ENCODE measurements at regions not wholly inside any gene's neighbourhood (a gene's known extent, or its start where the extent isn't known, plus 50 kb on each side); places are given as distances from the start of the nearest gene placed in this dataset.

DNA sequence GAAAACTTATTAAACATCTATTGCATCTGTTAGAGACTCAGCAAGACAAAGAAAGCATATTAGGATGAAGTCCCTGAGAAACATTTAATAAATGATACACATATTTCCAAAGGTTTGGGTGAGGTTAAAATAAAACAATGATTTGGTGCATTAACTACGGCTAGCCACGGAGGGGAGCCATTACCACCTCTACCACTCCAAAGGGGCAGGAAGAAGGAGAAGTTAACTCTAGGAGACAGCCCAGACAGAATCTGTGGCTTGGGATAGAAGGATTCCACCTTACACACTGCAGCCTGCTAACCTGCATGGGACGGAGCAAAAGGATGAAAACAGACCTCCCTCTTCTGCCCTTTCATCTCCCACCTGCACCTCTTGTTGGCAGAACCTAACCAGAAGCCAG is 189.1 kb upstream of the C1QTNF7 start:
- H3K27me3 Mint-ChIP-seq (ENCODE audit: unreplicated experiment): no peaks in the 10 kb centered on the region
- H3K36me3 Mint-ChIP-seq (ENCODE audit: unreplicated experiment): no peaks in the 10 kb centered on the region
- TF ChIP-seq CTCF (IDR thresholded peaks at IDR 0.05; ENCODE audit: partially characterized antibody, unreplicated experiment): peak; percentile 26
- no peaks in the 10 kb centered on the region for H3K4me1 Mint-ChIP-seq (ENCODE audit: low read depth, unreplicated experiment)
- H3K9me3 Mint-ChIP-seq (ENCODE audit: unreplicated experiment): no peaks in the 10 kb centered on the region
- peak; percentile 27 for DNase-seq
- H3K4me3 Mint-ChIP-seq (ENCODE audit: unreplicated experiment): no peak overlapping the region
- H3K27ac Mint-ChIP-seq (ENCODE audit: unreplicated experiment): no peak overlapping the region

DNA sequence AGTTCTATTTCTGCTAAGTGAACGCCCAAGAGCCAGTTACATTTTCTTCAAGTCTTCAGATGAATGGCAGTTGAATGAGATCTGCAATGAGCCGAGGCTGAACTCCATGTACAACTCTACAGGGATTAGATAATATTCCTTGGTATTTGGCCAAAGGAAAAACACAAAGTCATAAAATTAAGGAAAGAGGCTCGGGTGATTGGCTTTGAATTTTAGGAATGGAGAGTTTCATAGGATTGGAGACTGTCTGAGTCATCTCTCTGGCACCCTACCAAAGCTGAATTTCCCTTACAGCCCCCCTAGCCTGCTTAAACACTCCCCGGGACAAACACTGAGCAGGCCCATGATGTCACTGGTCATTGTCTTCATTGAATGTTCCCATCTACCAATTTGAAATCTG is 188.0 kb upstream of the C1QTNF7 start:
- no peak for TF ChIP-seq CTCF (IDR thresholded peaks at IDR 0.05; ENCODE audit: partially characterized antibody, unreplicated experiment)
- no peaks in the 10 kb centered on the region for H3K36me3 Mint-ChIP-seq (ENCODE audit: unreplicated experiment)
- no peaks in the 10 kb centered on the region for H3K9me3 Mint-ChIP-seq (ENCODE audit: unreplicated experiment)
- H3K27me3 Mint-ChIP-seq (ENCODE audit: unreplicated experiment): no peaks in the 10 kb centered on the region
- H3K4me3 Mint-ChIP-seq (ENCODE audit: unreplicated experiment): no peak overlapping the region
- no peak overlapping the region for H3K27ac Mint-ChIP-seq (ENCODE audit: unreplicated experiment)
- DNase-seq: no peak
- no peaks in the 10 kb centered on the region for H3K4me1 Mint-ChIP-seq (ENCODE audit: low read depth, unreplicated experiment)

GRCh38 chr4:15240764-15241163 is 187.1 kb upstream of the C1QTNF7 start:
- H3K4me3 Mint-ChIP-seq (ENCODE audit: unreplicated experiment): no peak overlapping the region
- H3K9me3 Mint-ChIP-seq (ENCODE audit: unreplicated experiment): no peaks in the 10 kb centered on the region
- H3K27ac Mint-ChIP-seq (ENCODE audit: unreplicated experiment): no peak overlapping the region
- DNase-seq: no peak
- no peaks in the 10 kb centered on the region for H3K36me3 Mint-ChIP-seq (ENCODE audit: unreplicated experiment)
- no peaks in the 10 kb centered on the region for H3K4me1 Mint-ChIP-seq (ENCODE audit: low read depth, unreplicated experiment)
- H3K27me3 Mint-ChIP-seq (ENCODE audit: unreplicated experiment): no peaks in the 10 kb centered on the region
- no peak for TF ChIP-seq CTCF (IDR thresholded peaks at IDR 0.05; ENCODE audit: partially characterized antibody, unreplicated experiment)

- no peaks in the 10 kb centered on the region for H3K36me3 Mint-ChIP-seq (ENCODE audit: unreplicated experiment)
- TF ChIP-seq CTCF (IDR thresholded peaks at IDR 0.05; ENCODE audit: partially characterized antibody, unreplicated experiment): no peak
- no peak overlapping the region for H3K4me3 Mint-ChIP-seq (ENCODE audit: unreplicated experiment)
- no peak for DNase-seq
- H3K27me3 Mint-ChIP-seq (ENCODE audit: unreplicated experiment): no peaks in the 10 kb centered on the region
- no peak overlapping the region for H3K27ac Mint-ChIP-seq (ENCODE audit: unreplicated experiment)
- H3K4me1 Mint-ChIP-seq (ENCODE audit: low read depth, unreplicated experiment): no peaks in the 10 kb centered on the region
- no peaks in the 10 kb centered on the region for H3K9me3 Mint-ChIP-seq (ENCODE audit: unreplicated experiment)
Measured at GRCh38 chr4:15242021-15242420, 185.8 kb upstream of the C1QTNF7 start.

DNA sequence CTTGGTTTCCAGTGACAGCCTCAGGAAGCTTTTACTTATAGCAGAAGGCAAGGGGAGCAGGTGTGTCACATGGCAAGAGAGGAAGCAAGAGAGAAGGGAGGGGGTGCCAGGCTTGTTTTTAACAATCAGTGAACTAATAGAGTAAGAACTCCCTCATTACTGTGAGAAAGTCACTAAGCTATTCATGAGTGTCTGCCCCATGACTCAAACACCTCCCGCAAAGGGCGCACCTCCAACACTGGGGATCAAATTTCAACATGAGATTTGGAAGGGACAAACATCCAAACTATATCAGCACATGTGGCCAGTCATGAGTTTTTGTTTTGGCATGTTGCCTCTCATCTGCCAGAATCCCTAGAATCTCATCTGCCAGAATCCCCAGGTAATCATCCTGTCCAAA is 183.5 kb upstream of the C1QTNF7 start:
- no peaks in the 10 kb centered on the region for H3K36me3 Mint-ChIP-seq (ENCODE audit: unreplicated experiment)
- no peaks in the 10 kb centered on the region for H3K4me1 Mint-ChIP-seq (ENCODE audit: low read depth, unreplicated experiment)
- H3K4me3 Mint-ChIP-seq (ENCODE audit: unreplicated experiment): no peak overlapping the region
- H3K27ac Mint-ChIP-seq (ENCODE audit: unreplicated experiment): no peak overlapping the region
- no peaks in the 10 kb centered on the region for H3K27me3 Mint-ChIP-seq (ENCODE audit: unreplicated experiment)
- no peak for TF ChIP-seq CTCF (IDR thresholded peaks at IDR 0.05; ENCODE audit: partially characterized antibody, unreplicated experiment)
- no peak for DNase-seq
- H3K9me3 Mint-ChIP-seq (ENCODE audit: unreplicated experiment): no peaks in the 10 kb centered on the region

Measured in glutamatergic neuron (in vitro differentiated cells).